WTC11 (cell line): ENCODE measurements at regions not wholly inside any gene's neighbourhood (a gene's known extent, or its start where the extent isn't known, plus 50 kb on each side); places are given as distances from the start of the nearest gene placed in this dataset.

Experiments
- ATAC-seq: fragments of 200-7000 bp; cut with Tn5 transposase; 2 replicates; pipeline ENCODE4 v1.10.0; 2021; ENCODE audit warnings: mild to moderate bottlenecking, moderate library complexity
- CTCF ChIA-PET: fragments of 300-600 bp; sonication (Branson Sonifier 250); formaldehyde crosslinking; loops from one replicate; lab custom pipeline; 2021; ENCODE audit warnings: antibody characterized with exemption; lab: Charles Lee
- POLR2A ChIA-PET: fragments of 350-600 bp; sonication (Branson Sonifier 250); formaldehyde crosslinking; loops from one replicate; lab custom pipeline; 2021; ENCODE audit warnings: antibody characterized with exemption; lab: Charles Lee
- DNase-seq: peaks from one replicate; pipeline ENCODE4 v3.0.0; 2021; ENCODE audit warnings: low spot score
- H3K27ac Mint-ChIP-seq: 2 replicates; pipeline ENCODE4 v1.8.0; 2021; ENCODE audit warnings: mixed read lengths
- H3K27me3 Mint-ChIP-seq: 2 replicates; pipeline ENCODE4 v1.8.0; 2021; ENCODE audit warnings: low read depth, mild to moderate bottlenecking, moderate library complexity, mixed read lengths
- H3K36me3 Mint-ChIP-seq: 2 replicates; pipeline ENCODE4 v1.8.0; 2021; ENCODE audit warnings: mixed read lengths
- H3K4me1 Mint-ChIP-seq: 2 replicates; pipeline ENCODE4 v1.8.0; 2022; ENCODE audit warnings: mixed read lengths
- H3K4me3 Mint-ChIP-seq: 2 replicates; pipeline ENCODE4 v1.8.0; 2021; ENCODE audit warnings: mild to moderate bottlenecking, moderate library complexity, mixed read lengths
- H3K9me3 Mint-ChIP-seq: 2 replicates; pipeline ENCODE4 v1.8.0; 2021; ENCODE audit warnings: mixed read lengths
- ATF3 ChIP-seq: sonication (generic); formaldehyde crosslinking; conservative IDR thresholded peaks from 2 replicates; pipeline ENCODE4 v1.8.1; 2022; ENCODE audit warnings: mild to moderate bottlenecking, missing genetic modification reagents
- CREM ChIP-seq: sonication (generic); formaldehyde crosslinking; IDR thresholded peaks from 2 replicates; pipeline ENCODE4 v1.8.1; 2022; ENCODE audit warnings: mild to moderate bottlenecking, missing genetic modification reagents, moderate library complexity
- CTCF ChIP-seq: fragments of 200-600 bp; IDR thresholded peaks from 2 replicates; pipeline ENCODE4 v1.8.0; 2022; ENCODE audit warnings: antibody characterized with exemption
- E2F4 ChIP-seq: sonication (generic); formaldehyde crosslinking; IDR thresholded peaks from 2 replicates; pipeline ENCODE4 v1.8.1; 2022; ENCODE audit warnings: low read depth, mild to moderate bottlenecking, moderate library complexity, missing genetic modification reagents, borderline replicate concordance
- ETV6 ChIP-seq: sonication (generic); formaldehyde crosslinking; IDR thresholded peaks from 2 replicates; pipeline ENCODE4 v1.8.1; 2022; ENCODE audit warnings: mild to moderate bottlenecking, missing genetic modification reagents
- GABPB1 ChIP-seq: sonication (generic); formaldehyde crosslinking; IDR thresholded peaks from 2 replicates; pipeline ENCODE4 v1.8.1; 2023; ENCODE audit warnings: mild to moderate bottlenecking, missing genetic modification reagents
- JAZF1 ChIP-seq: fragments of 250-450 bp; sonication (Bioruptor Pico); IDR thresholded peaks from 2 replicates; pipeline ENCODE4 v1.9.0; 2021; ENCODE audit warnings: moderate library complexity, mild to moderate bottlenecking, inconsistent platforms
- JUN ChIP-seq: sonication (generic); formaldehyde crosslinking; IDR thresholded peaks from 2 replicates; pipeline ENCODE4 v1.8.0; 2023; ENCODE audit warnings: mild to moderate bottlenecking, missing genetic modification reagents
- NFE2L1 ChIP-seq: sonication (generic); formaldehyde crosslinking; IDR thresholded peaks from 2 replicates; pipeline ENCODE4 v1.8.1; 2023; ENCODE audit warnings: missing genetic modification reagents
- NR1H2 ChIP-seq: sonication (generic); formaldehyde crosslinking; IDR thresholded peaks from 2 replicates; pipeline ENCODE4 v1.9.0; 2021; ENCODE audit warnings: mild to moderate bottlenecking, moderate library complexity, missing genetic modification reagents
- NR2C2 ChIP-seq: sonication (generic); formaldehyde crosslinking; IDR thresholded peaks from 2 replicates; pipeline ENCODE4 v1.8.0; 2022; ENCODE audit warnings: mild to moderate bottlenecking, missing genetic modification reagents
- SP1 ChIP-seq: sonication (generic); formaldehyde crosslinking; conservative IDR thresholded peaks from 2 replicates; pipeline ENCODE4 v1.8.1; 2022; ENCODE audit warnings: missing genetic modification reagents
- TEAD1 ChIP-seq: sonication (generic); formaldehyde crosslinking; IDR thresholded peaks from 2 replicates; pipeline ENCODE4 v1.8.0; 2022; ENCODE audit warnings: mild to moderate bottlenecking, missing genetic modification reagents
- TEAD4 ChIP-seq: sonication (generic); formaldehyde crosslinking; IDR thresholded peaks from 2 replicates; pipeline ENCODE4 v1.8.0; 2022; ENCODE audit warnings: mild to moderate bottlenecking, missing genetic modification reagents
- TP53 ChIP-seq: sonication (generic); formaldehyde crosslinking; IDR thresholded peaks from 2 replicates; pipeline ENCODE4 v1.8.1; 2023; ENCODE audit warnings: mild to moderate bottlenecking, missing genetic modification reagents
- ZNF317 ChIP-seq: sonication (generic); formaldehyde crosslinking; IDR thresholded peaks from 2 replicates; pipeline ENCODE4 v1.8.1; 2023; ENCODE audit warnings: low read depth, mild to moderate bottlenecking, moderate library complexity, missing genetic modification reagents, borderline replicate concordance
- TF ChIP-seq, protein P1 (sequence below): sonication (generic); formaldehyde crosslinking; IDR thresholded peaks from 2 replicates; pipeline ENCODE4 v1.8.1; 2023; ENCODE audit warnings: mild to moderate bottlenecking, moderate library complexity, missing genetic modification reagents
- TF ChIP-seq, protein P2 (sequence below): fragments of 250-450 bp; sonication (Bioruptor Pico); IDR thresholded peaks from 2 replicates; pipeline ENCODE4 v1.9.0; 2021; ENCODE audit warnings: moderate library complexity, mild to moderate bottlenecking, inconsistent platforms, borderline replicate concordance
- TF ChIP-seq, protein P3 (sequence below): sonication (generic); formaldehyde crosslinking; IDR thresholded peaks from 2 replicates; pipeline ENCODE4 v1.8.1; 2022; ENCODE audit warnings: missing genetic modification reagents, borderline replicate concordance

- no peaks in the 10 kb centered on the region for H3K9me3 Mint-ChIP-seq
- no peak for DNase-seq
- POLR2A ChIA-PET: interaction anchor here (1.0 to 1.8 kb wide), 7 partner anchors 135 to 952 kb away, joined by 3 to 12 read pairs (median 4); partner anchors contain the start of genes APEX2, HUWE1, MAGED2 and TSR2
- peak overlapping the region; percentile 100 for H3K27ac Mint-ChIP-seq
- no peak for ATAC-seq
- CTCF ChIA-PET: interaction anchor here (0.7 to 4.5 kb wide), 10 partner anchors 26 to 361 kb away, joined by 3 to 43 read pairs (median 4); partner anchors contain the start of genes APEX2 and MAGED2
- no peaks in the 10 kb centered on the region for H3K27me3 Mint-ChIP-seq
- H3K4me1 Mint-ChIP-seq: peaks cover 46% of the 10 kb centered on the region
- TF ChIP-seq NR1H2 (CRISPR knock-in tag): no peak
- TF ChIP-seq E2F4 (CRISPR knock-in tag): no peak
- TF ChIP-seq ZNF317: no peak
- no peak for TF ChIP-seq JUN (CRISPR knock-in tag)
- no peak for TF ChIP-seq TEAD4 (CRISPR knock-in tag)
- TF ChIP-seq NR2C2 (CRISPR knock-in tag): no peak
- no peak for TF ChIP-seq TP53 (CRISPR knock-in tag)
- no peak for TF ChIP-seq CREM (CRISPR knock-in tag)
- TF ChIP-seq ETV6 (CRISPR knock-in tag): no peak
- no peak for TF ChIP-seq JAZF1 (CRISPR knock-in tag)
- TF ChIP-seq, protein P1, sequence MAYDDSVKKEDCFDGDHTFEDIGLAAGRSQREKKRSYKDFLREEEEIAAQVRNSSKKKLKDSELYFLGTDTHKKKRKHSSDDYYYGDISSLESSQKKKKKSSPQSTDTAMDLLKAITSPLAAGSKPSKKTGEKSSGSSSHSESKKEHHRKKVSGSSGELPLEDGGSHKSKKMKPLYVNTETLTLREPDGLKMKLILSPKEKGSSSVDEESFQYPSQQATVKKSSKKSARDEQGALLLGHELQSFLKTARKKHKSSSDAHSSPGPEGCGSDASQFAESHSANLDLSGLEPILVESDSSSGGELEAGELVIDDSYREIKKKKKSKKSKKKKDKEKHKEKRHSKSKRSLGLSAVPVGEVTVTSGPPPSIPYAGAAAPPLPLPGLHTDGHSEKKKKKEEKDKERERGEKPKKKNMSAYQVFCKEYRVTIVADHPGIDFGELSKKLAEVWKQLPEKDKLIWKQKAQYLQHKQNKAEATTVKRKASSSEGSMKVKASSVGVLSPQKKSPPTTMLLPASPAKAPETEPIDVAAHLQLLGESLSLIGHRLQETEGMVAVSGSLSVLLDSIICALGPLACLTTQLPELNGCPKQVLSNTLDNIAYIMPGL: no peak
- TF ChIP-seq, protein P2, sequence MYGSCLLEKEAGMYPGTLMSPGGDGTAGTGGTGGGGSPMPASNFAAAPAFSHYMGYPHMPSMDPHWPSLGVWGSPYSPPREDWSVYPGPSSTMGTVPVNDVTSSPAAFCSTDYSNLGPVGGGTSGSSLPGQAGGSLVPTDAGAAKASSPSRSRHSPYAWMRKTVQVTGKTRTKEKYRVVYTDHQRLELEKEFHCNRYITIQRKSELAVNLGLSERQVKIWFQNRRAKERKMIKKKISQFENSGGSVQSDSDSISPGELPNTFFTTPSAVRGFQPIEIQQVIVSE (CRISPR knock-in tag): no peak
- no peaks in the 10 kb centered on the region for H3K36me3 Mint-ChIP-seq
- H3K4me3 Mint-ChIP-seq: peak overlapping the region; percentile 91
These were observed 109.0 kb downstream of the GNL3L start for GRCh38 chrX:54639018-54639345.

DNA sequence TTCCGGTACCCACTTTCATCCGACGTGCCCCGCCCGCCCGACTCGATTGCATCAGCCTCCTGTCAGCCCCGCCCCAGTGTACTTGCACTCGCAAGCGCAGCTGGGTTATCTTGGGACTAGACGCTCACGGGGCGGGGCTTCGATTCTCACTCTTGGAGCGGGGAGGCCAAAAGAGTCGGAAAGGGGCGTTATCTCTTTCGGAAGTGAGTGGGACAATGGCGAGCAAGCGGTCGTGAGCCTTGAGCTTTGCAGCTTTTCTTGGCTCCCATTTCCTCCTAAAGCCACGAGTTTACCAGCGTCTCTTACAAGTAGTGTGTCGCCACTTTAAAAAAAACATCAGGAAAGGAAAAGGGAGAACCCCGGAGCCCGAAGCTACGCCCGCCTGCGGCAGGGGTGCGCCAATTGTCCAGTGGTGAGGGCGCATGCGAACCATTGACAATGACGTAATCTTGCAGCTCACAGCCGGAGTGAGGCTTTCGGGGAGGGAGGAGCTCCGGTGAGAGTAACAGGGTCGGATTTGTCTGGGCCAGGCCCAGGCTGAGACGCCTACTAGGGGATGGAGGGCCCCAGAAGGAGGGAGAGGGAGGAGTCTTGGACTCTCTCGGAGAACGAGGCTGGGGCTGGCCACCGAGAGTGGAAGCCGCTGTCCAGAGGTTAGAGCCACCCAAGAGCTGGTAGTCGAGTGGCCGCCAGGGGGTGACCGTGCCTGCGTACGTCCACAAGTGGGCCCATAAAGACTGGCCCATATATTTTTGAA is 109.5 kb downstream of the GNL3L start:
- H3K4me1 Mint-ChIP-seq: peaks cover 43% of the 10 kb centered on the region
- H3K4me3 Mint-ChIP-seq: peak overlapping the region; percentile 91
- no peaks in the 10 kb centered on the region for H3K36me3 Mint-ChIP-seq
- H3K9me3 Mint-ChIP-seq: no peaks in the 10 kb centered on the region
- peak; percentile 96 for ATAC-seq
- ChIA-PET POLR2A (interaction anchor here (0.7 to 1.8 kb wide), 9 partner anchors 110 to 953 kb away, joined by 3 to 12 read pairs (median 4); partner anchors contain the start of genes APEX2, GNL3L, HUWE1 and MAGED2), CTCF (interaction anchor here (0.7 to 4.5 kb wide), 12 partner anchors 9 to 361 kb away, joined by 3 to 43 read pairs (median 3); partner anchors contain the start of genes APEX2 and MAGED2)
- no peaks in the 10 kb centered on the region for H3K27me3 Mint-ChIP-seq
- peak; percentile 94 for DNase-seq
- peak overlapping the region; percentile 100 for H3K27ac Mint-ChIP-seq
- TF ChIP-seq TEAD1 (CRISPR knock-in tag): 0 out of 2 replicates have a peak, but pooled peaks have one; percentile 17
- 0 out of 2 replicates have a peak, but pooled peaks have one; percentile 25 for TF ChIP-seq NFE2L1
- TF ChIP-seq, protein P3, sequence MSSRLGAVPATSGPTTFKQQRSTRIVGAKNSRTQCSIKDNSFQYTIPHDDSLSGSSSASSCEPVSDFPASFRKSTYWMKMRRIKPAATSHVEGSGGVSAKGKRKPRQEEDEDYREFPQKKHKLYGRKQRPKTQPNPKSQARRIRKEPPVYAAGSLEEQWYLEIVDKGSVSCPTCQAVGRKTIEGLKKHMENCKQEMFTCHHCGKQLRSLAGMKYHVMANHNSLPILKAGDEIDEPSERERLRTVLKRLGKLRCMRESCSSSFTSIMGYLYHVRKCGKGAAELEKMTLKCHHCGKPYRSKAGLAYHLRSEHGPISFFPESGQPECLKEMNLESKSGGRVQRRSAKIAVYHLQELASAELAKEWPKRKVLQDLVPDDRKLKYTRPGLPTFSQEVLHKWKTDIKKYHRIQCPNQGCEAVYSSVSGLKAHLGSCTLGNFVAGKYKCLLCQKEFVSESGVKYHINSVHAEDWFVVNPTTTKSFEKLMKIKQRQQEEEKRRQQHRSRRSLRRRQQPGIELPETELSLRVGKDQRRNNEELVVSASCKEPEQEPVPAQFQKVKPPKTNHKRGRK (CRISPR knock-in tag): no peak
- 0 out of 2 replicates have a peak, but pooled peaks have one; percentile 21 for TF ChIP-seq SP1
- TF ChIP-seq ATF3 (CRISPR knock-in tag): peak; percentile 38; the same call in 1 of the 2 replicates
- TF ChIP-seq GABPB1 (CRISPR knock-in tag): peak; percentile 99
- TF ChIP-seq CTCF: no peak
